RWPE1 (cell line): ENCODE measurements at regions not wholly inside any gene's neighbourhood (a gene's known extent, or its start where the extent isn't known, plus 50 kb on each side); places are given as distances from the start of the nearest gene placed in this dataset.
"Not testable (repeated sequence)": the region's sequence is repeated elsewhere in the genome, so short reads cannot be mapped to it uniquely, and the experiment has no call there.

ENCODE experiments used
- CTCF ChIA-PET: fragments of 350-600 bp; sonication (Branson Sonifier 250); formaldehyde crosslinking; extraction: SDS; loops from one replicate; lab custom pipeline; 2021; lab: Yijun Ruan, JAX
- POLR2A ChIA-PET: fragments of 400-600 bp; formaldehyde crosslinking; extraction: SDS; loops from one replicate; lab custom pipeline; 2020; ENCODE audit warnings: antibody characterized with exemption; ENCODE audit not compliant: low non-redundant PET; lab: Yijun Ruan, JAX
- DNase-seq: peaks from one replicate; pipeline ENCODE4 v3.0.0; 2012; ENCODE audit warnings: low spot score
- H3K27ac ChIP-seq: fragments of 450-650 bp; 2 replicates; pipeline ENCODE4 v1.5.1; 2017
- TF ChIP-seq, protein P1 (sequence below): fragments of 450-650 bp; conservative IDR thresholded peaks from 2 replicates; pipeline ENCODE4 v1.5.1; 2017; ENCODE audit warnings: low read depth, mild to moderate bottlenecking

DNA sequence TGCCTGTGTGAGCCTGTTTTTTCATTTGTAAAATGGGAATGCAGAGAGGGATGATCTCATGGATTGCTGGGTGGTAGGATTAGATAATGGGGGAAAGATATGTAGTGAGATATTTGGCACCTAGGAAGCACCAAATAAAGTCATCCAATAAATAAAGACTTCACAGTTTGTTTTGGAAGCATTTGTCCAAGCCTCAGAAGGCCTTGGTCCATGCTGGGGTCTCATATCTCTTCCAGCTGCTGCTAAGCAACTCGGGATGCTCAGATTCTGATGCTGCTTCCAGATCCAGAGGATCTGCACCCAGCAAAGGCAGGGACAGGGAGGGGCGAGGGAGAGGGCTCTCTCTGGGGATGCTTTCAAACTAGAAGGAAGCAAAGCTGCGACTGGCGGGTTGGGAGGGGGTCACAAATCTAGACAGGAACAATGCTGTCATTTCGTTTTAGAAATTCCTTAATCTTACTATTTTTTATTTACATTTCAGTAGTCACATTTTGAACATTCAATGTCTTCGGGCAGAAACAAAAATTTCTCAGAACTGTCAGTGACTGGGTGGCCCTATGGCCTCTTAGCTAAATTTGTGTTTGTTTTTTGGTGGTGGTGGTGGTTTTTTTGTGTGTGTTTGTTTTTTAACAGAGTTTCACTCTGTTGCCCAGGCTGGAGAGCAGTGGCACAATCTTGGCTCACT is 114.9 kb upstream of the CDH5 start:
- peak overlapping the region; percentile 83 for H3K27ac ChIP-seq
- no peak for DNase-seq
- TF ChIP-seq, protein P1, sequence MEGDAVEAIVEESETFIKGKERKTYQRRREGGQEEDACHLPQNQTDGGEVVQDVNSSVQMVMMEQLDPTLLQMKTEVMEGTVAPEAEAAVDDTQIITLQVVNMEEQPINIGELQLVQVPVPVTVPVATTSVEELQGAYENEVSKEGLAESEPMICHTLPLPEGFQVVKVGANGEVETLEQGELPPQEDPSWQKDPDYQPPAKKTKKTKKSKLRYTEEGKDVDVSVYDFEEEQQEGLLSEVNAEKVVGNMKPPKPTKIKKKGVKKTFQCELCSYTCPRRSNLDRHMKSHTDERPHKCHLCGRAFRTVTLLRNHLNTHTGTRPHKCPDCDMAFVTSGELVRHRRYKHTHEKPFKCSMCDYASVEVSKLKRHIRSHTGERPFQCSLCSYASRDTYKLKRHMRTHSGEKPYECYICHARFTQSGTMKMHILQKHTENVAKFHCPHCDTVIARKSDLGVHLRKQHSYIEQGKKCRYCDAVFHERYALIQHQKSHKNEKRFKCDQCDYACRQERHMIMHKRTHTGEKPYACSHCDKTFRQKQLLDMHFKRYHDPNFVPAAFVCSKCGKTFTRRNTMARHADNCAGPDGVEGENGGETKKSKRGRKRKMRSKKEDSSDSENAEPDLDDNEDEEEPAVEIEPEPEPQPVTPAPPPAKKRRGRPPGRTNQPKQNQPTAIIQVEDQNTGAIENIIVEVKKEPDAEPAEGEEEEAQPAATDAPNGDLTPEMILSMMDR = no peak
- POLR2A ChIA-PET = no interaction called here
- CTCF ChIA-PET = interaction anchor here (0.6 kb wide), 2 partner anchors 63 to 237 kb away, joined by 3 to 4 read pairs; no protein-coding TSS in a partner anchor

DNA sequence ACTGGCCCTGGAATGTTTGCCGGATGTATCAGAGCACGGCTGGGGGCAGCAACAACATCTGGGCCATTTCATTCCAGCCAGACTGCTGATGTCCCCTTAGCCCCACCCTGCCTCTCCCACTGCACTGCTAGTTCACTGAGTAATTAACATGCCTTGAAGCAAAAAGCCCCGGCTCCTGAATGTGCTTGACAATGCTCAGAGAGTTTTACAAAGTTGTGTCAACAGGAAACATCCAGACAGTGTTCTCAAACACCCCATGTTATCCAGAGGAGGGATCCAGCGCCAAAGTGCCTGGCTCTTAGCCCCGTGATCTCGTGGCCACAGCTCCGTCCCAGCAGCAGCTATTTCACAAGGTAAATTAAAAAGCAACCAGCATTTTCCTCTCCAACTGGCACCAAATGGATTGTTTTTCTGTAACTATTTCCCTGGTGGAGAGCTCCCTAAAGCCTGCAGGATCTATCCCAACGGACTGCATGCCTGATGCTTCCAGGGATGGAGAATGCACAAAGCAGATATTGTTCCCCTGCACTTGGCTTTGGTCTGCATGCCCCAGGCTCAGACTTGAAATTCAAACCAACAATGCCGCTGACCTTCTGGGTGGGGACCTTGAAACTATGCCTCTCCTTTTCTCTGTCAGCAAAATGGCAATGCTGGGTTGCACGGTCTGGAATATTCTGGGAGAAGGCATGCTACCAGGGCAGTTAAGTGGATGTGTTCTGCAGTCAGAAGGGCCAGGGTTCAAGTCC is 115.6 kb upstream of the CDH5 start:
- TF ChIP-seq, protein P1 = no peak
- no peak for DNase-seq
- H3K27ac ChIP-seq = peak overlapping the region; percentile 83
- ChIA-PET POLR2A (no interaction called here), CTCF (interaction anchor here (0.6 kb wide), 2 partner anchors 64 to 238 kb away, joined by 3 to 4 read pairs; no protein-coding TSS in a partner anchor)

- DNase-seq = no peak
- H3K27ac ChIP-seq = no peak overlapping the region
- CTCF ChIA-PET = interaction anchor here (0.7 kb wide), 1 partner anchor 85 kb away, joined by 3 read pairs; no protein-coding TSS in a partner anchor
- POLR2A ChIA-PET = no interaction called here
- TF ChIP-seq, protein P1 = no peak
These were observed 118.7 kb upstream of the CDH5 start for GRCh38 chr16:66247516-66248481.

DNA sequence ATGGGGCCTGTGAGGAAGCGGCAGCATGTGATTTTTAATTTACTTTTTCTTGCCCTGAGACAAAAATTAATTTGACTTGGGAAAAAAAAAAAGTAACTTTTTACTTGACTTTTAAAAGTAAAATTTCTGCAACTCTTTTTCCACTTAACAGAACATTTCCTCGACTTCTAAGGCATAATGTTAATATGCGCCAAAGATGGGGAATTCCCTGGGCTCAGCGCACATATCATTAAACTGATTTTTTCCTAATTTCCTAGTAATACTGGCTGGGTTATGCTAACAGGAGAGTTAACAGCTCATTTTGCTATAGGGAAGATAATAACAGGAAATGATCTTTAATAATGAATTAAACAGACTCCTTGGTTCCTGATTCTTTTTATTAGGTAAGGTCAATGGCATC is 120.6 kb upstream of the CDH5 start:
- TF ChIP-seq, protein P1 = no peak
- CTCF ChIA-PET = no interaction called here
- H3K27ac ChIP-seq = no peak overlapping the region
- no peak for DNase-seq
- POLR2A ChIA-PET = no interaction called here

DNA sequence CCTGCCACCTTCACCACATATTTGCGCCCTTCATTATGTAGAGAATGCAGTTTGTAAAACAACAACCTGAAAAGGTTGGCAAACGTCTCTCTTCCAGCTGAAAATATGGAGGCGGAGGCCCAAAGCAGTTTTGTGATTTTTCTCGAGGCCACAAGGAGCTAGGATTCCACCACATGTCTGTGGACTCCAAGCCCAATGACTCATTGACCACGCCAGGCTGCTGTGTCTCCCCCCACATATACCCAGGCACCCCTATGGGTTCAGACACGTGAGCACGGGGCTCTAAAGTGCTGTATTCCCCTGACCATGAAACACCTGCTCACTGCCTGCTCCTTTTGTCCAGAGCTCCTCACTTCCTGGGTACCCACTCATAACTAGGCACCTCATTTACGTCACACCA is 121.4 kb upstream of the CDH5 start:
- POLR2A ChIA-PET = no interaction called here
- no peak for DNase-seq
- CTCF ChIA-PET = no interaction called here
- TF ChIP-seq, protein P1 = no peak
- no peak overlapping the region for H3K27ac ChIP-seq

- ChIA-PET POLR2A (no interaction called here), CTCF (no interaction called here)
- TF ChIP-seq, protein P1 = no peak
- no peak for DNase-seq
- no peak overlapping the region for H3K27ac ChIP-seq
These were observed 123.8 kb upstream of the CDH5 start for GRCh38 chr16:66242672-66243071.

DNA sequence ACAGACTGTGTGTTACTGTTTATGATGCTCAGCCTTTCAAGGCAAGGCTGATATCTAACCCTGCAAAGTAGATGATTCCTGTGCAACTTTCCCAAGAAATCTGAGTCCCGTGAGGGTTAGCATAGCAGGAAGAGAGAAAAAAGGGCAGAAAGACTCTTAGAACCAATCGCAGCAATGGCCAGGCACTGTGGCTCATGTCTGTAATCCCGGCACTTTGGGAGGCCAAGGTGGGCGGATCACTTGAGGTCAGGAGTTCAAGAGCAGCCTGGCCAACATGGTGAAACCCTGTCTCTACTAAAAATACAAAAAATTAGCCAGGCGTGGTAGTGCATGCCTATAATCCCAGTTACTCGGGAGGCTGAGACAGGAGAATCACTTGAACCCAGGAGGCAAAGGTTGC is 124.3 kb upstream of the CDH5 start:
- DNase-seq, H3K27ac ChIP-seq, POLR2A ChIA-PET, CTCF ChIA-PET: not testable (repeated sequence)
